ENCODE measurements at regions not wholly inside any gene's neighbourhood (a gene's known extent, or its start where the extent isn't known, plus 50 kb on each side); places are given as distances from the start of the nearest gene placed in this dataset.

- POLR2A ChIA-PET (ENCODE audit: low non-redundant PET): no interaction called here
- no peak overlapping the region for H3K4me3 ChIP-seq (ENCODE audit: low read depth, low read length, poor library complexity, severe bottlenecking)
- no peak for DNase-seq (ENCODE audit: low spot score)
- BruUV-seq (replicated peaks): no TSS peak
- CTCF ChIA-PET: no interaction called here
- H3K4me1 ChIP-seq (ENCODE audit: insufficient read depth, low read length, poor library complexity, severe bottlenecking): no peaks in the 10 kb centered on the region
- intact Hi-C loops (cut with micrococcal nuclease; ENCODE audit: unreplicated experiment): no loop called here
- H3K27ac ChIP-seq (ENCODE audit: low read depth, low read length, poor library complexity, severe bottlenecking): no peak overlapping the region
- H3K9me3 ChIP-seq (ENCODE audit: low read depth, low read length, poor library complexity, severe bottlenecking): peaks cover under 1% of the 10 kb centered on the region
- no peak for TF ChIP-seq EZH2 (IDR thresholded peaks at IDR 0.05; ENCODE audit: borderline replicate concordance, low read depth, low read length, poor library complexity, severe bottlenecking)
- TF ChIP-seq CTCF (conservative IDR thresholded peaks at IDR 0.05; ENCODE audit: low read depth, low read length): no peak
- no peaks in the 10 kb centered on the region for H3K36me3 ChIP-seq (ENCODE audit: insufficient read depth, low read length, poor library complexity, severe bottlenecking)
- no peaks in the 10 kb centered on the region for H3K27me3 ChIP-seq (replicated peaks; ENCODE audit: insufficient read depth, low read depth, low read length, poor library complexity)
Observed at GRCh38 chr3:95350049-95350448, 1287.2 kb downstream of the NSUN3 start.

- ChIA-PET CTCF (no interaction called here), POLR2A (ENCODE audit: low non-redundant PET) (no interaction called here)
- no peak overlapping the region for H3K27ac ChIP-seq (ENCODE audit: low read depth, low read length, poor library complexity, severe bottlenecking)
- H3K36me3 ChIP-seq (ENCODE audit: insufficient read depth, low read length, poor library complexity, severe bottlenecking): no peaks in the 10 kb centered on the region
- TF ChIP-seq EZH2 (IDR thresholded peaks at IDR 0.05; ENCODE audit: borderline replicate concordance, low read depth, low read length, poor library complexity, severe bottlenecking) (no peak), CTCF (conservative IDR thresholded peaks at IDR 0.05; ENCODE audit: low read depth, low read length) (no peak)
- DNase-seq (ENCODE audit: low spot score): no peak
- intact Hi-C loops (cut with micrococcal nuclease; ENCODE audit: unreplicated experiment): no loop called here
- no peaks in the 10 kb centered on the region for H3K27me3 ChIP-seq (replicated peaks; ENCODE audit: insufficient read depth, low read depth, low read length, poor library complexity)
- H3K4me1 ChIP-seq (ENCODE audit: insufficient read depth, low read length, poor library complexity, severe bottlenecking): no peaks in the 10 kb centered on the region
- no TSS peak for BruUV-seq (replicated peaks)
- H3K4me3 ChIP-seq (ENCODE audit: low read depth, low read length, poor library complexity, severe bottlenecking): no peak overlapping the region
- H3K9me3 ChIP-seq (ENCODE audit: low read depth, low read length, poor library complexity, severe bottlenecking): no peaks in the 10 kb centered on the region
Observed at GRCh38 chr3:95351158-95351557, 1288.3 kb downstream of the NSUN3 start.

GRCh38 chr3:95352471-95352870, 1289.6 kb downstream of the NSUN3 start:
- intact Hi-C loops (cut with micrococcal nuclease; ENCODE audit: unreplicated experiment): no loop called here
- no TSS peak for BruUV-seq (replicated peaks)
- POLR2A ChIA-PET (ENCODE audit: low non-redundant PET): no interaction called here
- no peak overlapping the region for H3K27ac ChIP-seq (ENCODE audit: low read depth, low read length, poor library complexity, severe bottlenecking)
- H3K4me1 ChIP-seq (ENCODE audit: insufficient read depth, low read length, poor library complexity, severe bottlenecking): no peaks in the 10 kb centered on the region
- no peaks in the 10 kb centered on the region for H3K36me3 ChIP-seq (ENCODE audit: insufficient read depth, low read length, poor library complexity, severe bottlenecking)
- no peaks in the 10 kb centered on the region for H3K9me3 ChIP-seq (ENCODE audit: low read depth, low read length, poor library complexity, severe bottlenecking)
- CTCF ChIA-PET: no interaction called here
- no peak overlapping the region for H3K4me3 ChIP-seq (ENCODE audit: low read depth, low read length, poor library complexity, severe bottlenecking)
- TF ChIP-seq EZH2 (IDR thresholded peaks at IDR 0.05; ENCODE audit: borderline replicate concordance, low read depth, low read length, poor library complexity, severe bottlenecking): no peak
- TF ChIP-seq CTCF (conservative IDR thresholded peaks at IDR 0.05; ENCODE audit: low read depth, low read length): no peak
- H3K27me3 ChIP-seq (replicated peaks; ENCODE audit: insufficient read depth, low read depth, low read length, poor library complexity): no peaks in the 10 kb centered on the region
- DNase-seq (ENCODE audit: low spot score): no peak

Measured in A673 (cell line).